Inflammatory macrophage (primary cell): ENCODE measurements at regions not wholly inside any gene's neighbourhood (a gene's known extent, or its start where the extent isn't known, plus 50 kb on each side); places are given as distances from the start of the nearest gene placed in this dataset.

Experiments used
- DNase-seq, 2 donors: peaks; one replicate each; pipeline ENCODE4 v3.0.0-alpha.2; 2020 to 2022

- DNase-seq, result no peak
These were observed 604.6 kb downstream of the MRPL39 start for GRCh38 chr21:25002676-25003075.

- no peak for DNase-seq
These were observed 612.1 kb downstream of the MRPL39 start for GRCh38 chr21:24995216-24995615.

DNA sequence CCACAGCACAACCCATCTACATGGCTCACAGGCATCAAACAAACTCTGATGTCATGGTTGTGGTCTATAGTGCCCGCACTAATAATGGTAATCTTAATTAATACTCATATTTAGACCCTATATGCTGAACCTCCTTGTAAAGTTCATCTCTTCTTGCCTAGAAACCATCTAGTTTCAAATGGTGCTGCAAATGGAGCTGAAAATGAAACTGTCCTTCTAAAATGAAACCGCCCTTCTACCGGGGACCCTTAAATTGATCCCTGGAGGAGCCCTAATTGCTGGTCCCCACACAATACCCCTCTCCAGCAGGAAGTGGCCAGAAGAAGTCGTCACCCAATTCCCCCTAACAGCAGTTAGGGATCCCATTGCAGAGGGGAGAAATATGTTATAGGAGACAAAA, 612.6 kb downstream of the MRPL39 start:
- no peak for DNase-seq

- DNase-seq, result no peak
These were observed 617.8 kb downstream of the MRPL39 start for GRCh38 chr21:24989516-24989915.

GRCh38 chr21:24988941-24989340, 618.3 kb downstream of the MRPL39 start:
- no peak for DNase-seq

DNA sequence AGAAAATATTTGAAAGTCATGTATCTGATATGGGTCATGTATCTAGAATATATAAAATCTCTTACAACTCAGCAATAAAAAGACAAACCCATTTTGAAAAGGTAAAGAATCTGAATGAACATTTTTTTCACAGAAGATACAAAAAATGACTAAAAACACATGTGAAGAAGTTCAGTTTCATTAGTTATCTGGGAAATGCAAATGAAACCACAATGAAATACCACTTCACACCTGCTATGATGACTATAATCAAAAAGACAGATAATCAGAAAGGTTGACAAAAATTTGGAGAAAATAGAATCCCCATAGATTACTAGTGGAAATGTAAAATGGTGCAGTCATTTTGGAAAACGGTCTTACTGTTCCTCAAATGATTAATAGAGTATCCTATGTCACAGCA, 631.0 kb downstream of the MRPL39 start:
- no peak for DNase-seq

DNA sequence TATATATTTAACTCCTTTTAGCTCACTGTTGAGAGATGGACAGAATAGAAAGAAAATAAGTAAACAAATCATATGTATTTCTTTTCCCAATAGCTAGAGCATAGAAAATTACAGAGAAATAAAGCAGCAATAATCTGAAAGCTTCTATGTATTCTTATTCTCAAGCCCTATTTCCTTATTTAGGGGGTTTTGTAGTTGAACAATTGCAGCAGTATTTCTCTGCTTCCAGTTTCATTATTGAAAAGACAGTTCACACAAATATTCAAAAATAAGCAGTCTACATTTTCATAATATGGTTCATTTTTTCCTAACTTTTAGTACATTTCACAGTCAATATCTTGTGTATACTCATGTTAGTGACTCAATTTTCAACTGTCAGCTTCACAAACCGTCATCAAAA, 638.2 kb downstream of the MRPL39 start:
- DNase-seq, result no peak

DNA sequence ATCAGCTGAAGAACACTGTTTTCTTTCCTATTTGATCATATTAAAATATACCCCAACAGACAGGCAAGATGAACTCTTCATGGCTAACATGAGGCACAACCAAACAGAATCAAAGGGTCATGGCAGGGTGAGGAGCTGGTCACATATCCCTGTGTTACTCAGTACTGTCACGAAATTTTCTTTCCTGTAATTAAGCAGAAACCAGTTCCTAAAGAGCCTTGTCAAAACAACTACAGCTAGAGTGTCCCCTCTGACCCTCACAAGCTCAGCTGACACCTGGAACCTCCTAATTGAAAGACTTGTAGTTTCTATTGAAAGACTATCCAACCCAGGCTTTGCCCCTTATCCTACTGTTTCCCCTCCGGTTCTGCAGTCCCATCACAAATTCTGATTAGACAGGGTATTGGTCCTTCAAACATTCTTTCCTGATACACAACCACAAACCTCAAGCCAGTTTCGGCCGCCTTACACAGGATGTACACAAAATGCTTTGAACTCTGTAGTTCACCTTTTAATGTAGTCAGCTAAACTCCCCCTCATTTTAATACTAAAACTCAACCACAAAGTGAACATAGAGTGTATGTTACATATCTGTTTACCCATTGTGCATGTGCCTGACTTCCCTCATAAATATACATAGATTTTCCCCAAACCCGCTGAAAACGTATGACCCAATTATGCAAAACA, 651.9 kb downstream of the MRPL39 start:
- DNase-seq, result no peak

- no peak for DNase-seq
These were observed 659.1 kb downstream of the MRPL39 start for GRCh38 chr21:24948186-24948585.

GRCh38 chr21:24945910-24946309, 661.4 kb downstream of the MRPL39 start:
- no peak for DNase-seq

GRCh38 chr21:24941316-24942185, 665.7 kb downstream of the MRPL39 start:
- DNase-seq, result no peak

DNA sequence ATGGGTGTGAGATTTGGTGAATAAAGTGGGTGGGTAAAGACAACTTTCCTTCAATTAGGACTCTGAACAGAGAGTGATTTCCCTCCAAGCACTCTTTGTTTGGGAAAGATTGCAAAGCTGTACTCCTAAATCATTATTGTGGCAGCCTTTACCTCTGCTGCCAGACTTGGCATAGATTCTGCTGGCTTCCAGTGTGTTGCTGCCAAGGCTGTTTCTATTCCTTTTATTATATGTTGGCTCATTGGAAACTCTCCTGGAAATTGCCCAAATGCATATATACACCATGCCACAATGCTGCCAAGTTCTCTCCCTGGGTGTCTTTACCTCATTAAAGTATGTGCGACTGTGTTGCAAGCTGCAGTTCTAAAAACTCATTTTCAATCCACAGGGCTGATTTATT, 668.0 kb downstream of the MRPL39 start:
- DNase-seq, result no peak

- no peak for DNase-seq
These were observed 668.7 kb downstream of the MRPL39 start for GRCh38 chr21:24938573-24938972.

GRCh38 chr21:24935991-24936390, 671.3 kb downstream of the MRPL39 start:
- DNase-seq, result no peak

DNA sequence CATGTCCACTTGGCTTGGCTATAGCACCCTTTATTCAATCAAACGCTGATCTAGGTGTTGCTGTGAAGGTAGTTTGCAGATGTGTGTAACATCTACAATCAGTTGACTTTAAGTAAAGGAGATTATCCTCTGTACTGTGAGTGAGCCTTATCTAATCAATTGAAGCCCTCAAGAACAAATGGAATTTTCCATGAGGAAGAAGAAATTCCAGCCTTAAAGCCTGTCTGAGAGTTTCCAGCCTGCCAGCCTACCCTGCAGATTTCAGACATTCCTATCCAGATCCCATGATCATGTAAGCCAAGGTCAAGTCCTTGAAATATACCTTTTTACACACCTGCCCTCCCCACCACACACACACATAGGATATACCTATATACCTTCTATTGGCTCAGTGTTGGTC, 696.7 kb downstream of the MRPL39 start:
- no peak for DNase-seq

GRCh38 chr21:24903994-24904635, 703.2 kb downstream of the MRPL39 start:
- DNase-seq, result no peak

DNA sequence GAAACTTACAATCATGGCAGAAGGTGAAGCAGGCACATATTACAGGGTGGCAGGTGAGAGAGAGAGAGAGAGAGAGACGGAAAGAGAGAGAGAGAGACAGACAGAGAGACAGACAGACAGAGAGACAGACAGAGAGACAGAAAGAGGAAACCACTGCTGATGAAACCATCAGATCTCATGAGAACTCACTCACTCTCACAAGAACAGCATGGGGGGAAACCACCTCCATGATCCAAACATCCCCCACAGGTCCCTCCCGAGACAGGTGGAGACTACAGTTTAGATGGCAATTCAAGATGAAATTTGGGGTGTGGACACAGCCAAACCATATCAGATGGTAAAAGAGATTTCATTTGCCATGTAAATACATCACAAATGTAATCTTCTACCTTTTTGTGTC, 708.1 kb downstream of the MRPL39 start:
- no peak for DNase-seq

GRCh38 chr21:24897883-24898282, 709.4 kb downstream of the MRPL39 start:
- no peak for DNase-seq

DNA sequence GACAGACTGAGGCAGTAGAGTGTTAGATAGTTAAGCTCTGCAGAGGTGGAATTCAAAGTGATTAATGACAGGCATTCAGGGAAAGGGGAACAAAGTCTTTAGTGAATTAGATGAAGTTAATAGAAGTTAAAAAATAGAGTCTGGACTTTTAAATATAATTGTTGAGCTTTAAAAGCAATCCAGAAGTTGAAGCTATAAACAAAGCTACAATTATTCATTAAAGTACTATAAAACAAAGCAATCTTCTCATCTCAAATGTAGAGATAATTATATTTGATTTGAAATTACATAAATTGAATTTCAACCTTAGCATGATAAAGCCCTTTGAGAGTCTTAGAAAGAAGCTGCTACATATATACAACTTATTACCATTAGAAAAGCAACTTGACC, 710.6 kb downstream of the MRPL39 start:
- DNase-seq, result no peak

- peak in 1 of 2 donors; percentile 1 for DNase-seq
These were observed 711.2 kb downstream of the MRPL39 start for GRCh38 chr21:24895885-24896734.

GRCh38 chr21:24894324-24894723, 713.0 kb downstream of the MRPL39 start:
- DNase-seq, result no peak

- no peak for DNase-seq
These were observed 717.3 kb downstream of the MRPL39 start for GRCh38 chr21:24890021-24890420.

DNA sequence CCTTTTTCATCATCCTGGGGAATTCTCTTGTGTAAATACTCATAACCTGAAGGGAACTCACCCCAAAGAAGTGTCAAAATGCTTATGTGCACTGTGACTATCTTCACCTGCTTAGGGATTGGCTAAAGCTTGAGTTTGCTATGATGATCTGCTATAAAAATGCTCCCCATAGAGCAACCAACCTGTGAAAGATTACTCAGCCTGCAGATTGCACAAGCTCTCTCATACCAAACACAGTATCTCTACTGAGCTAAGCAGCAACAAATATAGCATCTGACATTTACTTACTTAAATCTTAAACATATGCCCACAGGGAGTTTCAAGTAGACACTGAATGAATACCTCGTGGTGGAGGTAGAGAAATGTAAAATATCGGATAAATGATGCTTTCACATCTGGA, 725.8 kb downstream of the MRPL39 start:
- DNase-seq, result no peak
